ENCODE measurements at regions not wholly inside any gene's neighbourhood (a gene's known extent, or its start where the extent isn't known, plus 50 kb on each side); places are given as distances from the start of the nearest gene placed in this dataset.

DNA sequence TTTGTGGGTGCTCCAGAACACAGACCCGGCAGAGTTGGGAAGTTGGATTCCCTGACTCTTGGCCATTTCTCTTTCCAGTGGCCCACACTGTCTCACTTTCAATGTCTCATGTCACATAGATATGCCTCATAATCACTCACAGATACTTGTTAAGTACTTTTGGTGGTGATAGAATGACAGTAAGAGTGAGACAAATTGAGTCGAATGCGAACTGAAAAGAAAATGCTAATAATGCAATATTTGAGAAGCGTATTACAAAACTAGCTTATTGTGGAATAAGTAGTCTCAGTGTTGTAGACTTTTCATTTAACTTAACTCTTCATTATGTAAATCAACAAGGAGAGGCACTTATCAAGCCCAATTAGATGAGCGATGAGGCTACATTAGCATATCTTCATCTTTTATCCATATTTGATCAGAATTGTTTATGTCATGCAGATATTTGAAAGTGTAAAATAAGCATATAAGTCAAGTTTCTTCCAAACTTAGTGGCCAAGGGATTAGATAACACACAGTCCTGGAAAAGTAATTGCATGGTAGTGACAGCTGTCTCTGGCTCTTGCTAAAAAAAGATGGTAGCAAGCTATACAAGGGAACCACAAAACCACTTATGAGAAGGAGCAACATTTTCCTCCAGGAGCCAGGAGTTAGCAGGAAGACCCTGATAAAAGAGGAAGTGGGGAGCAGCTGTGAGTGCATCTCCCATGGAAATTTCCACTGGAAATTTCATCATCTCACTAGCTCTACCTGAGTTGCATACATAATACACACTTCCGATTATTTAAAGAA is 243.6 kb downstream of the ARRDC4 start:
- DNase-seq = no peak

DNA sequence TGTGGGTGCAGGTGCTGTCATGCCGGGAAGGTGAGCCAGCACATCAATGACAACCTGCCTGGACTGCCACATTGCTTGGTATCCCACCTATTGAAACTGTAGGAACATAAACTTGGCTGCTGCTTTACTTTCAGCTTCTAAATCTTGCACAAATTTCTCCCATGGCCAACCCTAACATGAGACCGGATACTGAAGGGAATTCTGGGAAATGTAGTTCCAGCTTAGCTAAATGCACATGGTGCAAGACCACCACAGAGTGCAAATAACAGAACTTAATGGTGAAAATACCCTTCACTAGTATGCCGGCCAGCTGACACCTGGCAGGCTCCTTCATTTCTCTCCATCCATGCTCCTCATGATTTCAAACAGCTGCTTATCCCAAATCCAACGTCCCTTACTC is 247.4 kb downstream of the ARRDC4 start:
- DNase-seq = no peak

DNA sequence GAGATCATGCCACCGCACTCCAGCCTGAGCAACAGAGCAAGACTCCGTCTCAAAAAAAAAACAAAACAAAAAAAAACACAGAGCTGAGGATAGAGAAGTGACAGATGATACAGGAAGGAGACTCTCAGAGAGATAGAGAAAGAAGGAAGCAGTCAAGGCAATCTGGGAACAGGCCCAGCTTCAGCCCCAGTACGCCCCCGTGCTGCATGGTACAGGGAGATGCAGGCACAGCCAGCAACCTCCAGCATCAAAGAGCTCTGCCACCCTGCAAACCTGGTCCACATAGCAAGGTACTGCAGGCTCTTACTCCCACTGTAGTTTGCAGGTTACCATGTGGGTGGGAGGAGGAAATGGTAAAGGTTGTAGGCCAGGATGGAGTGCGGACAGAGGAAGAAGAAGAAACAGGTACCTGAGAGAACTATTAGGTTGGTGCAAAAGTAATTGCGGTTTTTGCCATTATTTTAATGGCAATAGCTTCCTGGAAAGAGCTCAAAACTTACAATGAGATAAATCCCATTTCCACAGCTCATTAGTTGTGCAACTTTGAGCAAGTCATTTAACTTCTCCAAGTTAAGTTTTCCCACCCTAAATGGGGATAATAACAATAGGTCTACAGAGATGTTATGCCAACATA is 253.0 kb downstream of the ARRDC4 start:
- DNase-seq = no peak

DNA sequence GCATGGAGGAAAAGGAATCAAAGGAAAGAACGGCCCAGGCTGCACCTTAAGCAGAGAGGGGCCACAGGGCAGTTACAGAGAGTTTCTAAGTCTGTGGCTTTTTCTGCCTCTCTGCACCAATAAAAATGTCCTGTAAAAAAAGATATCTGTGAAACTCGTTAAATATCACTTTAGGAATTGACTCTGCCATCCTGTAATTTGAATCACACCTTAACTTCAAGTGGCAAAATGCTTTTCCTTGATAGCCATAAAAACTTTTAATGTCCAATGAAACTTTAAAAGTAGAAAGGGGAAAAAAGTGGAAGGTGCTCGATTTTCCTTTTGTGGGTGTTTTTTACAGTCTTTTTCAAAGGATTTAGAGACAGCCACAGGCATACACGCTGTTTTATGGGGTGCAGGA is 255.7 kb downstream of the ARRDC4 start:
- no peak for DNase-seq

DNA sequence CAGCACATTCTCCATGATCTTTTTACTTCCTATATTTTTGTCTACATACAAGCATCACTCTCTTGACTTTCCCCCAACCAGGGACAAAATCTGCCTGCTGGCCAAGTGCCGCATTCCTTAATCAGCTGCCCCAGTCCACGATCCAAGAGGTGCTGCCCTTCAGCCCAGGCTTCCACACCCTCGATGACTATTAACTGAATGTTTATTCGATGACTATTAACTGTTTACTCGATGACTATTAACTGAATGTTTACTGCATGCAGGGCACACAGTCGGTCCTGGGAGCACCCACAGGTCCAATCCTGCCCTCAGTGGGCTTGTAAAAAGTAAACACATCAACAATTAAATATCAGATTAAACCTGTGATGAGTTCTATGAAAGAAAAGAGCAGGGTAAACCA is 256.9 kb downstream of the ARRDC4 start:
- no peak for DNase-seq

DNA sequence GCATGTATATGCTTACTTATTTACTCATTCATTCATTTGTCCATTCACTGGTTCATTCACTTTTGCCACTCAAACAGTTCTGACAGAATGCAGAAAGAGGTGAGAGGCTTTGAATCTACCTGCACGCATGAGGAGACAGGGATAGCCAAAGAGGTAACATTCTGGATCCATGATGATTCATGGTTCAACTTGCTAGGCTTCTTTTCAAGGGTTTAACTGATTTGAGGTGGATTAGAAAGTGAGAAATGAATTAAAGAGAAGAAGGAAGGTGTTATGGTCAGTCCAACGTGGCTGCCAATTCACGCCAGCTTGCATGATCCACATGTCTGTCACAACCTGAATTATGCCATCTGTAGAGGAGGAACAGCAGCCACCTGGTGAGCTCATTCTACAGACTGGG is 260.6 kb downstream of the ARRDC4 start:
- no peak for DNase-seq

DNA sequence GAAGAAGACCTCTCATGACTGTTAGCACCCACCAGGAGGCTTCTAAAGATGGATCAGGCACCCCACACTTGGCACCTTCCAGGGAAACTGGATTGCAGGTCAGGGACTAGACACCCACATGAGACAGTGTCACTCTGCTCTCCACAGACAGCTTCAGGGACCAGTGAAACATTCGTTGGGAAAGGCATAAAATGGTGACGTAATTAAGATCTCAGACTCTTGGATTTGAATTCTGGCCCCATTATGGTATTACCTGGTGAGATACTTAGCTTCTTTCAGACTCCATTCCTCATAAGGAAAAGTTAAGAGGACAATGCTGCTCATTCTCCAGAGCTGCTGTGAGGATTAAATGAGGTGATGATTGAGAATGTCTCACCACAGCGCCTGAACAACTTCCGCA is 261.1 kb downstream of the ARRDC4 start:
- no peak for DNase-seq

DNA sequence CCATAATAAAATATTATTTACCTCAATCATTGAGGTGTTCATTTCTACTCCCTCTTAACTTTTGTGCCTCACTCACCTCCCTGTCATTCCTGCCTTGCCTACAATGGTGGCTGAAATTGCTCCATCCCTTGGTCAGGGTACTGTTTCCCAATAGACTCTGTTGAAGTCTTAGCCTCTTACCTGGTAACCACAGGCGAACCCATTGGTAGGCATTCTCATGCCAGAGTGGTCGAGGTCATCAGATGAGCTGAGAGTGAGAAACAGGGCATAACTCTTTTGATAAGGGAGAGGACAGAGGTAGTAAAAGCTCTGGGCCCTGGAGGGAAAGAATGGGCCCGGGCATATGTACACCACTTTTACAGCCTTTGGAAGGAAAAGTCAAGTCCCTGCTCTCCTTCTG is 265.6 kb downstream of the ARRDC4 start:
- no peak for DNase-seq

DNA sequence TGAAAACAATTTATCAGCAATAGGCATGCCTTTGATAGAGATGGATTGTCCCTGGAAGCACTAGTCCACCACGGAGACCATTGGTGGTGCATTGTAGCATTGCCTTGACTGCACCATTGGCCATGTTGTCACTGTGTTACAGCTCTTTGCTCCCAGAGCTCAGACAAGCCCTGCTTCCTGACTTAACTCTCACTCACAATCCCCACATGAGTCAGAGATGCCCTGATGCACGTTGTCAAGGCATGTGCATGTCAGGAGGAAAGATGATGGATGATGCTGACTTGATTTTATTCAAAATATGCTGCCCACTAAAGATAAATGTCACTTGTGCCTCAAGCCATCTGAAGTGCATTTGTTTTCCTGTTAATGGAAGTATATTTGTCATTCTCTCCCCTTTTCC is 266.1 kb downstream of the ARRDC4 start:
- DNase-seq = no peak

DNA sequence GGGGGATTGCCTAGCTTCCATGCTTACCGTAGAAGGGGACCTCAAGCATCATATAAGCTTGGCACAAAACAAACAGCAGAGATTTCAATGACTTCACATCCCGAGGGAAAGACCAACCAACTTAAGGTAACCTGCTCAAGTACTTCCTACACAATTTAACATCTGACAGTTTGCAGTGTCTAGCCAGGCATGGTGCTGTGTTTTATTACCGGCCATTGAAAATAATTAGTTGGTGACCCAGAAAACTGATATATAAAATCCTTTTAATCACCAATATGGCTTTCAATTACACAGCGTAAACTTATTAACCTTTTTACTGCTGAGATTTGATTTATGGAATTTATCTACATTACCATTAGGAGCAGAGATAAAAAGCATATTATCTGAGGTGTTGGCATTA is 268.3 kb downstream of the ARRDC4 start:
- no peak for DNase-seq

DNA sequence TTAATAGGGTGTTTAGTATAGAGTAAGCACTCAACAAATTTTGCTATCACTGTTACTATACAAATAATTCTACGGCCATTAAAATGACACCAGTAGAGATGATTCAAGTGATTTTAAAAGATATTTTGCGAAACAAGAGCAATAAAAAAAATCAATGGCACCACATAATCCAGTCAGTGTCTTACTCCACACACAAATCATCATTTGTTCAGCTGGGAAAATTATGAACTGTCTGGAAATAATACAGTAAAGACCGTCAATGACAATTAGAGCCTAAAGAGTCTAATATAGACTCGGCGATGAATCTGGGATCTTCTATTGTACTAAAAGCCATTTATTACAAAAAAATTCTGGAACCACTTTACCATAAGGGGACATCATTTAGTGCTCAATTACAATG is 270.5 kb downstream of the ARRDC4 start:
- DNase-seq = no peak

DNA sequence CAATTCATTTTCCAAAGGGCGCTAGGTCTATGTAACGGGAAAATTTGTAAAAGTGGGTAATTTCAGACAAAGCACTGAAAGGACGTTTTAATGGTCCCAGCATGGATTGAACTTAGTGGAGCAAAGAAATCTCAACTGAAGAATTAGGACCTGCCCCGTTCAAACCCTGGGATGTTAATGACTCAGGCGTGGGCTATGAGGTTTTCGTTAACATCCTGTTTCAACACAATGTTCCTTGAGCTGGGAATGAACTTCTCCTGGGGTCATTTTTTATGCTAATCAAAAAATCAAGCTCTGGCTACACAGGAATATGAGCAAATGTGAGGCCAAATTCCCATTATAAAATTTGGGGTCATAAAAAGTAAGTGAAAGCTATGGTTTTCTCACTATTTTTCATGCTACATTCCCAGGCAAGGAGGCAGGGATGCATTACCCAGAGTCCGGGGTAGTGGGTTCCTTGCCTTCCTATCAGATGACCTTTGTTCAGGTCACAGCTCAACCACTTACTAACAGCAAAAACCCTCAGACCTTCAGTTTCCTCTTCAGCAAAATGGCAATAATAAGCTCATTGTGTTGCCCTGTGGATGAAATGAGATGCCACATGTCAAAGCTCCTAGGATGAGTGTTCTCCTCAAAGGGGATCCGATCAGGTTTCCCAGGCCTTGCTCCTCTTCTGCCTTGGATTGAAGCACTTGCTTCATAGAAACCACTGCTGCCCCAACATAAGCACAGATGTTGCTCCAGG is 271.4 kb downstream of the ARRDC4 start:
- no peak for DNase-seq

DNA sequence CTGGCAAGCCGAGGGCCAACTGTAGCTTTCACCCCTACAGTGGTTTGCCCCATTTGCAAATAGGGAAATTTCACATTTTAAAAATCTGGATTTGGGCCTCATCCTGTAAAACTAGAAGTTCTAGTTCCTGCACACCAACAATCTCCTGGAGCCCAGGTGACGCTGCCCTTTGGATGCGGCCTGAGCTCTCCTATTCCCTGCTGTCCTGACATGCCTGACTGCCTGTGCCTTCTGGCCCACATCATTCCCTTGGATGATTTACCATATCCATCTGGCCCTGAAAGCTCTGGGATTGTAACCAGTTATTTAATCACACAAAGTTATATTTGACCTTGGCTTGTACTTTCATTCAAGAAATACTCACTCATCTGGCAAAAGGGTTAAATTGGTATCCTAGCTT is 272.3 kb downstream of the ARRDC4 start:
- no peak for DNase-seq

DNA sequence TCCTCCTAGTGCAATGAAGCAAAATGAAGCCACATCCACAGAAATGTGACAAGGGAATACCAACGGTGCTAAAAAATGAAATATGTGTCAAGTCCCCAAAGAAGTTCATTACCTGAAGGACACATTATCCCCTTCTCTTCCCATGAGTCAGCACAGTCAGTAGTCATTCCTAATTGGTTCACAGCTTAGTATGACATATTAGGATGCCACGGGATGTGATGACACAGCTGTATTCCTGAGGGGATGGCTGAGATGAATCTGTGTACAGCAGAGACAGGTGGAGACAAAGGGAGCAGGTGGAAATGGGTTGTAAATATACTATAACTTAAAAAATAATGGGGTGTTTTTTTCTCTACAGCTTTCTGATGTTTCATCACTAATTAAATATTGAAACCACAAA is 273.4 kb downstream of the ARRDC4 start:
- no peak for DNase-seq

DNA sequence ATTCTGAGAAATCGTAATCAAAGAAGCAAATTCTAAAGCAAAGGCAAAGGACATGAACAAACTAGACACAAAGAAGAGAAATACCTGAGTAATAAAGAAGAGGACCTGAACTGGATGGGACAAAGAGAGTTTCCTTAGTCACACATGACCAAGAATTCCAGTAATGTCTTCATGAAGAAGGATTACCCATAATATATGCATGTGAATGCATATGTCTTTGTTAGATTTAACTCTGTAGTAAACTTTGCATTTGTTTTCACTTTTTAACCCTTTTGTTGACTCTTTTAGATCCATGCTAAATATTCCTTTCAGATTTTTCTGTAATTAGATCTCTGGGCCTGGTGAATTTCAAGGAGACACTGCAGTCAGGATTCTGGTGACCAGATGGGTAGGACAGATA is 279.8 kb downstream of the ARRDC4 start:
- no peak for DNase-seq

DNA sequence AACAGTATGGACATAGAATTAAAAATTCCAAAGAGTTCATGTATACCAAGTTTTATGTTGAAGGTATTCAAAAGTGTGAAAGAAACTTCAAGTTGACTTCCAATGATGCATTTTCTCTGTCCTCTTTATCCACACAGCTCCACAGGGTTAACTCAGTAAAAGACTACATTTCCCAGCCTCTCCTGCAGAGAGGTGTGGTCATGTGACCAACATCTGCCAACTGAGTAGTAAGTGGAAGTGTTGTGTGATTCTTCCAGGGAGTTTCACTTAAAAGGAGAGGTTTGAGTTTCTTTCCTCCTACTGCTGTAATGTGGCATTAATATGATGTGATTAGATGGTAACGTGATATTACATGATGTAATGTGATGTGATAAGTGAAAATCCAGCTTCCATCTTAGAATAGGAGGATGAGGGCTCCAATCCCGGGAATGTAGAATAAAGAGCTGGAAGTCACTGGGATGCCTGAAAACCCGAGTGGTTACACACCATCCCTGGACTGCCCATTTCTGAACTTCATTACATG is 280.6 kb downstream of the ARRDC4 start:
- no peak for DNase-seq

DNA sequence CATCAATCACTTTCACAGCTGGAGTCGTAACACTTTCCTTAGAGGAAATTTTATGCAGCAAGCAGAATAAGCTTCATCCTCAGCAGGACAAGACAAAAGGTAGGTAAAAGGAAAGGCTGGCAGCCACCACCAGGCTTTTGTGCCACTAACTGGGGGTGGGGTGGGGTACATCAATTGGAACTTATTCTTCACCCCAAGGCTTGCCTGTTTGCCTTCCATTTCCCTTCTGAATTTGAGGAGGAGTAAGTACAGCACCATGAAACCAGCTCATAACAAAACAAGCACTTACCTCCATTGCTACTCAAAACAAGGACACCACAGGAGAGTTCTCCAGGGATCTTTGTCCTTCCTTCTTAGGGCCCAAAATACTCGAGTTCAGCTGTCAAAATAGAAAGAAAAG is 296.8 kb downstream of the ARRDC4 start:
- DNase-seq = no peak

DNA sequence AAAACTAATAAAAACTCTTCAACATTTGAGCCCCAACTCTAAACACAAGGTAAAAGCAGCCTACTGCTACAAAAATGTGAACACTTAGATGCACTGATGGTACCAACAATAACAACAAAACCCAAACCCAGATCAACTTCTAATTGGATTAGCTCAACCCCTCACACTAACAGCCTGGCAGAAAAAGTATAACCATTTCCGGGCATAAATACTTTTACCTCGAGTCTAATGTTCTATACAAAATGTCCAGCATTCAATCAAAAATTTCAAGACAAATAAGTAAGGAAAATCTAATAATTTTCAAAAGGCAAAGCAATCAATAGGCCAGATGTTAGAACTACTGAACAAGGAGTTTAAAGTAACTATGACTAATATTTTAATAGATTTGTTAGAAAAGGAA is 303.3 kb downstream of the ARRDC4 start:
- no peak for DNase-seq

DNA sequence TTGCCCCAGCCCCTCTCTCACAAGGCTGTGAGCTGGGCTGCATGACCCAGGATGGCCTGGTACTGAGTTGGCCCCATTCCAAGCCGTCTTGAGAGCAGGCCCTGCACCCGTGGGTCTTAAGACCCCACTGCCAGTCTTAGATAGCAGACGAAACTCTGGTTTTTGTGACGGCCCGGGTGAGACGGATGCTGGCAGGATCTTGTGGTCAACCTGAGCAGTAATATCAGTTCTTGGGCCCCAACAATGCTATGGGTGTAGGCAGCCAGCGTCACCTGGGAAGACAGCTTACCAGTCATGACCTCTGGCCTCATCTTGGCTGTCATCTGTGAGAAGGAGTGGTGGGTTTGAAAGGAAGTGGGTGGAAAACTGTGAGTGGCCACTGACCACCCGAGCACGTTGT is 305.8 kb downstream of the ARRDC4 start:
- DNase-seq = no peak

DNA sequence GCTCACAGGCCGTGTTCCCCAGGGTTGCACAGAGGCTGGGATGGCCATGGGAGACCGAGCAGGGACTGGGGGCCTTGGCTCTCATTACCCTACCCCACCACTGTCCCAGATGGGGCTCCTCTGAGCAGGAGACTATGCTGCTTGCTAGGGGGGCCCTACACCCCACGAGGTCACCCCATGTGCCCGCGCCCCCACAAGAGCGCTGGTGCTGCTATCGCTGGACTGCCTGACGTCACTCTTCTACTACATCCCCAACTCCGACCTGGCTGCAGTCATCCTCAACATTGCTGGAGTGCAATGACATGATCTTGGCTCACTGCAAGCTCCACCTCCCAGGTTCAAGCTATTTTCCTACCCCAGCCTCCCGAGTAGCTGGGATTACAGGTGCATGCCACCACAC is 307.7 kb downstream of the ARRDC4 start:
- no peak for DNase-seq

DNA sequence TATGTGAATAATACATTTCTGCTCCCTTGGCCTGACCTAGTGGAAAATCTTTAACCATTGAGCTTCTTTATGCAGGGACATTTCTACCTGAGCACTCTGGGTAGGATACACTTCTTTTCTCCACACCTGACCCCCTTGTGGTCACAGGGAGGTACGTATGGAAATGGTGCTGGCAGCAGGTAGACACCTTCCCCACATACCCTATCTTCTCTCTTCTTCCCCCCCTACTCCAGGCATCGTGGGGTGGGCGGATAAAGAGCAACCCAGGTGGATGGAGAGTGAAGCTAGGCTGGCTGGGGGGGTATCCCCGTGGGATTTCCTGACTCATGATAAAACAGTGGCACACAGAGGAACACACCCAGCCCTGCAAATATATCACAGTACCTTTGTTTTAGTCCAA is 312.1 kb downstream of the ARRDC4 start:
- no peak for DNase-seq

DNA sequence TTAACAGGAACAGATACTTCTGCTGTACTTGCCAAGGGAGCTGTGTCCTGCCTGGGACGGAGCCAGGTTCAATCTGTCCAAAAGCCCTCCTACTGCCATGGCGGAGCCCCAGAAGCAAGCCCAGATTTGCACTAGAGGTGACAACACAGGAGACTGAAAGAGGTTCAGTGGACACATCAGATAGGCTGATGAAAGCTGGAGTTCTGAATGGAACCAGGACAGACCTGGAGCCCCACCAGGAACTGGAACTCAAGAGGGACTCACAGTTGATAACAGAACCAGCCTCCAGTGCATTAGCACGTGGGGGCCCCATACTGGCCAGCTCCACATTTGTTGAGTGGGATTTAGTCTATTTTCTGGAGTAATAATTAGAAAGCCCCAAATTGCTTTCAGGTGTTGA is 315.5 kb downstream of the ARRDC4 start:
- no peak for DNase-seq

DNA sequence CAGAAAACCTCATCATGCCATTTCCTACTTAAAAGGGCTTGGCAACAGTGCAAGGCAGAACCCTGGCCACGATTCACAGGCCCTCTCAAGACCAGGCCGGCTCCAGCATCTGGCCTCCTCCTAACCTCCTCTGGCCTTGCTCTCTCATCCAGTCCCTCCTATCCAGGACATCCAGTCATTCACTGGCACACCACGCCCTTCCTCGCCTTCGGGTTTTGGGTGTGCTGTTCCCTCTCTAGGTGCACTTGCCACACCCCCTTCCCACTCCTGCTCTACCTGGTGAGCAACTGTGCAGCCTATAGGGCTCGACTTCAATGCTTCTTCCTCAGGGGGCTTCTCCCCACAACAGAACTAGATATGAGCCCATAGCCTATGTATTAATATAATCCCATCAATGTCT is 317.1 kb downstream of the ARRDC4 start:
- DNase-seq = no peak
